Right forelimb (tissue), 1 donor: ENCODE measurements at regions not wholly inside any gene's neighbourhood (a gene's known extent, or its start where the extent isn't known, plus 50 kb on each side); places are given as distances from the start of the nearest gene placed in this dataset.
"Not testable (repeated sequence)": the region's sequence is repeated elsewhere in the genome, so short reads cannot be mapped to it uniquely, and the experiment has no call there.

Experiments
- DNase-seq: peaks from one replicate; pipeline ENCODE4 v3.0.0-alpha.2; 2018

GRCh38 chr12:84198294-84198946 lies 714.2 kb downstream of the SLC6A15 start:
- no peak for DNase-seq

DNA sequence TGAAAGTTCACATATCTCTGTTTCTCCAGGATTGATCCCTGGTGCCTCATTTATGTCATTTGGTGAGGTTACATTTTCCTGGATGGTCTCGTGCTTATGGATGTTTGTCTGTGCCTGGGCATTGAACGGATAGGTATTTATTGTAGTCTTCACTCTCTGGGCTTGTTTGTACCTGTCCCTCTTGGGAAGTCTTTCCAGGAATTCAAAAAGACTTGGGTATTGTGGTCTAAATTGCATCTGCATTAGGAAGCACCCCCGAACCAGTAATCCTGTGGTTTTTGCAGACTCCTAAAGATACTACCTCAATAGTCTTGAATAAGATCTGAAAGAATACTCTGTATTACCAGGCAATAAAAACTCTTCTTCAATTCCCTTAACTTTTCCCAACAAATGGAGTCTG lies 720.8 kb downstream of the SLC6A15 start:
- DNase-seq: no peak

- DNase-seq: no peak
Observed at GRCh38 chr12:84186433-84186832, 726.2 kb downstream of the SLC6A15 start.

- no peak for DNase-seq
Observed at GRCh38 chr12:84183576-84183975, 729.0 kb downstream of the SLC6A15 start.

- DNase-seq: no peak
Observed at GRCh38 chr12:84174115-84174514, 738.5 kb downstream of the SLC6A15 start.

GRCh38 chr12:84172823-84173424 lies 739.7 kb downstream of the SLC6A15 start:
- no peak for DNase-seq

DNA sequence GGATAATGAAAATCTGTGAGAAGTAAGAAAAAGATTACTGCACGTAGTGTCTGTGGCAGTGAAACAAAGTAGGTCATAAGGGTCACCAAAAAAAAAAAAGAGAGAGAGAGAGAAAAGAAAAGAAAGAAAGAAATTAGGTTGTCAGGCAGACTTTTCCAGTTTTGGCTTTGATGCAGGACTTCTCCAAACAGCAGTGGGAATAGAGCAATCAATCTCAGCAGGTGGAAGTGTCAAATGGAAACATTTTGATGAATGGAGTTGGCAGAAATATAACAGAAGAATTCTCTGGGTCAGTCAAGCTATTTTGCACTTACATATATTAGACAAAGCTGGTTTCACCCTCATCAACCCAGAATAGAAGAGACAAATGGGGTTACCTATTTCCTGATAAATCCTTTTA lies 745.8 kb downstream of the SLC6A15 start:
- no peak for DNase-seq

DNA sequence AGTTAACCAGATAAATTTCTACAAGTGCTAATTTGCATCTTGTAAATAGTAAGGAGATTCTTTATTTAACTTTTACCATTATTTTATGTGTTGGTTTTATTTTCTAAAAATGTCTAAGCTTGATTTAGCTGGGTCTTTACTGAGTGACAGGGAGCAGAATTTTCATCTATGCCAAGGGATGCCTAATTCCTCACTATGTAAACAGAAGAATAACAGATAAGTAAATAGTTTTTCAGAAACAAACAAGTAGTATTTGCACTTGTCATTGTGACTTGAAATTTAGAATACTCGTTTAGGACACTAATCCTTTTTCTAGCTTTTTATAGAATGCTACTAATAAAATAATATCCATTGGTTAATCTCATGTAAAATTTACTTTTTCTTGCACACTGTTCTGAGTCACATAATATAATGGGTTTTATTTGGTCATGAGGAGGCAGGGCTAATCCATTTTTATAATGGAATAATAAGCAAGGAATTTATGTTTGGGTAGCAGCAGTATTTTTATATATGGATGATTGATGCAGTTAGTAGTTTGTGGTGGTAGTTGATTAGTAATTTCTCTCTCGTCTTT lies 746.5 kb downstream of the SLC6A15 start:
- no peak for DNase-seq

- DNase-seq: no peak
Observed at GRCh38 chr12:84161296-84161695, 751.3 kb downstream of the SLC6A15 start.

DNA sequence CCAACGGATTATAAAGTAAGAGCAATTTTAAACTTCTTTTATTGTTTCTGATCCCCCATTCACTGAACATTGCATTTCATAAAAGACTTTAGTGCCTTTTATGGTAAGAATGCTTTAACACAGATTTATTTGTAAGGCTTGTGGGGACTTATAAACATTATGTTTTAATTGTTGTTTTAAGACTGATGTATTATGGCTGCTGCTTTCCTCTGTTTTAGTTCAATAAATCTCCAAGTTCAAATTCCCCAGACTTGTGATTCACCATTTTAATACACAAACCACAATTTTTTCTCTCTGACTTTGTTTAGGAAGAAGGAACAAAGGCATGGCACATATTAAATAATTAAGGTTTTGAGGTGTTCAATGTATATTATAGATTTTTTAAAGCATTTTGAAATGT lies 753.3 kb downstream of the SLC6A15 start:
- DNase-seq: no peak

GRCh38 chr12:84157170-84157569 lies 755.4 kb downstream of the SLC6A15 start:
- no peak for DNase-seq

DNA sequence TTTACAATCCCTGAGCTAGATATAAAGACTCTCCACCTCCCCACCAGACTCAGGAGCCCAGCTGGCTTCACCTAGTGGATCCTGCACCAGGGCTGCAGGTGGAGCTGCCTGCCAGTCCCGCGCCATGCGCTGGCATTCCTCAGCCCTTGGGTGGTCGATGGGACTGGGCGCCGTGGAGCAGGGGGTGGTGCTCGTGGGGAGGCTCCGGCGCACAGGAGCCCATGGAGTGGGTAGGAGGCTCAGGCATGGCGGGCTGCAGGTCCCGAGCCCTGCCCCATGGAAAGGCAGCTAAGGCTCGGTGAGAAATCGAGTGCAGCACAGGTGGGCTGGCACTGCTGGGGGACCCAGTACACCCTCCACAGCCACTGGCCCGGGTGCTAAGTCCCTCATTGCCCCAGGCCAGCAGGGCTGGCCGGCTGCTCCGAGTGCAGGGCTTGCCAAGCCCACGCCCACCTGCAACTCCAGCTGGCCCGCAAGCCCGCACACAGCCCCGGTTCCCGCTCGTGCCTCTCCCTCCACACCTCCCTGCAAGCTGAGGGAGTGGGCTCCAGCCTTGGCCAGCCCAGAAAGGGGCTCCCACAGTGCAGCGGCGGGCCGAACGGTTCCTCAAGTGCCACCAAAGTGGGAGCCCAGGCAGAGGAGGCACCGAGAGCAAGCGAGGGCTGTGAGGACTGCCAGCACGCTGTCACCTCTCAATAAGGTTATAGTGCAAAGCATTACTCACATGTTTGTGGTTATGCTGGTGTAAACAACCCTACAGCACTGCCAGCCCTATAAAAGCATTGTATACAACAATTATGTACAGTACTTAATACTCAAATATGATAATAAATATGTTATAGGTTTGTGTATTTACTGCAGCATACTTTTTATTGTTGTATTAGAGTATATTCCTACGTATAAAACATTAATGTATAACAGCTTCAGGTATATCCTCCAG lies 757.3 kb downstream of the SLC6A15 start:
- not testable (repeated sequence) for DNase-seq

DNA sequence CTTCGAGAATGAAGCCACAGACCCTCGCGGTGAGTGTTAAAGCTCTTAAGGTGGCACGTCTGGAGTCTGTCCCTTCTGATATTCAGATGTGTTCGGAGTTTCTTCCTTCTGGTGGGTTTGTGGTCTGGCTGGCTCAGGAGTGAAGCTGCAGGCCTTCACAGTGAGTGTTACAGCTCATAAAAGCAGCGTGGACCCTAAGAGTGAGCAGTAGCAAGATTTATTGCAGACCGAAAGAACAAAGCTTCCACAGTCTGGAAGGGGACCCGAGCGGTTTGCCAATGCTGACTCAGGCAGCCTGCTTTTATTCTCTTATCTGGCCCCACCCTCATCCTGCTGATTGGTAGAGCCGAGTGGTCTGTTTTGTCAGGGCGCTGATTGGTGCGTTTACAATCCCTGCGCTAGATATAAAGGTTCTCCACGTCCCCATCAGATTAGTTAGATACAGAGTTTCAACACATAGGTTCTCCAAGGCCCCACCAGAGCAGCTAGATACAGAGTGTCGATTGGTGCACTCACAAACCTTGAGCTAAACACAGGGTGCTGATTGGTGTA lies 758.1 kb downstream of the SLC6A15 start:
- not testable (repeated sequence) for DNase-seq

GRCh38 chr12:84150201-84150600 lies 762.4 kb downstream of the SLC6A15 start:
- no peak for DNase-seq

DNA sequence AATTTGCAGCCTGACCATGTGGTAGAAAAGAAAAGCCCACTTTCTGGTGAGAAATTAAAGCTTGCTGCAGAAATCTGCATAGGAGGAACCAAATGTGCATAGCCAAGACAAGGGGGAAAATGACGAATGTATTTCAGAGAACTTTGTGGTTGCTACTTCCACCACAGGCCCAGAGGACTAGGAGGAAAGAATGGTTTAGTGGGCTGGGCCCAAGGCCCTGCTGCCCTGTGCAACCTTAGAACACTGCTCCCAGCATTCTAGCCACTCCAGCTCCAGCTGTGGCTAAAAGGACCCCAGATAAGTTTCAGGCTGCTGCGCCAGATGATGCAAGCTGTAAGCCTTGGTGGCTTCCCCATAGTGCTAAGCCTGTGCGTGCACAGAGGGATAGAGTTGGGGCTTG lies 764.3 kb downstream of the SLC6A15 start:
- DNase-seq: no peak

DNA sequence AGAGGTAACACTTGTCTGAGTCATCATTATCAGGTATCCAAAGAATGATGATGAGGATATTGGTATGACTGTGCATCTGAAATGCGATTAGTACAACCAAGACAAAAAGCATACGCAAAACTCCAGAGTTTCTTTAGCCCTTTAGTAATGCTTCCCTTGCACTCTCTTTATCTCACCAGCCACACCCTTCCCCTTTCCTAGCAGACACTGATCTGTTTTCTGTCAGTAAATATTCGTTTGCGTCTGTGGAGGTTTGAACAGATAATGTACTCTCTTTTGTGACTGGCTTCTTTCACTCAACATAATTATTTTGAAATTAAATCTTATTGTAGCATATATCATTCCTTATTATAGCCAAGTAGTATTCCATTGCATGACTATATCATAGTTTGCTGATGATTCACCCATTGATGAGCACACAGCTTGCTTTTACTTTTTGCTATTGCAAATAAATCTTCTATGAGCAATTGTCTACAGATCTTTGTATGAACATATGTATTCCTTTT lies 775.7 kb downstream of the SLC6A15 start:
- DNase-seq: no peak

- no peak for DNase-seq
Observed at GRCh38 chr12:84135586-84136279, 776.9 kb downstream of the SLC6A15 start.

DNA sequence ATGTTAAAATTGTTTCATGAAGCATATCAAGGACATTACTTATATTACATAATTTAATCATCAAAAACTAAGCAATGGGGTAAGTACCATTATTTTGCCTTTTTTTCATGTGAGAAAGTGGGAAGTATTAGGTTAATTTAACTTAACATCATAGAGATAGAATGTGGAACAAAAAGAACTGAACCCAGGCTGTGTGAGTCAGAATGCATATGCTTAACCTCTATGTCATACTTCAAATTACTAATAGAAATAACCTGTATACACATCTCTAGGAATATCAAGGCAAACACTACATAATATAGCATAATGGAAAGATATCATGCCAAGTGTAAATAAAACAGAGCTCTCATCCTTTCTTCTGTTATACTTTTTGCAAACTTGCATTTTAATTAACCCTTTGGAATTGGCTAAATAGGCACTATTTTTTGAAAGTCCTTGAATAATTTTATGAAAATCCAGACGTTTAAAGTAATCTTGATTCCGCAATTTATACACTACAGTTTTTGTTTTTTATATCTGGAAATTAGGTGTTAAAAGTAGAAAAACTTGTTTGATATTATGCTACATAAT lies 777.7 kb downstream of the SLC6A15 start:
- DNase-seq: no peak

- no peak for DNase-seq
Observed at GRCh38 chr12:84131076-84131475, 781.5 kb downstream of the SLC6A15 start.

DNA sequence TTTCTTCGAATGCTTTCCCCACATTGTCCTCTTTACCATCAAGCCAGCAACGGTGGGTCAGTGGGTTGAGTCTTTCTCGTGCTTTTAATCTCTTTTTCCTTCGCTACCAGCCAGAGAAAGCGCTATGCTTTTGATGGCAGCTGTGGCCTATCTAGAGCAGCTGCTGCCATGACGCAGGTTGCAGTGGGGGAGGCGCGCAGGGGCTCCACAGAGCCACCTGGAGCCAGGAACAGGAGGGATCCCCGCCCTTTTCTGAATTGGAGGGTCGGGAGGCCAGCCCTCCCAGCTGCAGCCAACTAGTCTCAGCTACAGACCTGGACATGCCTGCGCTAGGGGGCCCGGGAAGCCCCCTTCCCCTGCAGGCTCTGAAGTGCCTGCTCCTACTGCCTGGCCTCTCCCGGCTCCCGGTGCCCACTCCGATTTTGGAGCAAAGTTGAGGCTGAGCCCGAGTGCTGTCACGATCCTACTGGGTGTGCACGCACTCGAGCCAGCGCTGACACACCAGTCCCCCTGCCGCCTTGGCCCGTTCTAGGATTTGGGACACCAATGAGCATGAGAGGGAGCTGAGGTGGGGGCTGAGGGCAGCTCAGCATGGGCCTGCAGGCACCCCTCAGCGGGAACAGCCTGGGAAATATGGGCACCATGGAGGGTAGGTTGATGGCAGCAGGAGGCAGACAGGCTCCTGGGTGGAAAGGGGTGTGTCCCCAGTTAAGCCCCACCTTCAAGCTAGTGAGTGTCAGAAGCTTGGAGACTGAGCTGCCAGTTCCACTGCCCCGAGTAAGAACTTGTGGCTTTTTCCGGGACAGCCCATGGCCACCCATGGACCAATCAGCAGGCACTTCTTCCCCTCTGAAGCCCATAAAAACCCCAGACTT lies 784.2 kb downstream of the SLC6A15 start:
- no peak for DNase-seq

DNA sequence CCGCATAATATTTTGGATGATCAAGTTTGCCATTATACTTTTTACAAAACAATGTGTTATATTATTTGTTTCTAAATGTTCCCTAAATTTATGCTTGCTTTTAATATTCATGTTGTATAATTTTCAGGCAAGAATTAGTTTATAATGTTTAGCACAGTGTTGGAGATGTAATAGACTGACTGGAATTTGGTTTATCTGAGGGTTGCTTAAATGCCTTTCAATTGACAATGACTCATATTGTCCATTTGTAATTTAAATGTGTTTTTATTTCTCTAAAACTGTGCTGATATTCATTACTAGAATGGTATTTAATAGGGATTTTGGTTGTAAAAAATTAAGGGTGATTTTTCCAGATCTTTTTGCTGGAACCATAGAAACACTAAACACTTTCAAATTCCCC lies 788.4 kb downstream of the SLC6A15 start:
- no peak for DNase-seq
